Smooth muscle cell (in vitro differentiated cells): ENCODE measurements at regions not wholly inside any gene's neighbourhood (a gene's known extent, or its start where the extent isn't known, plus 50 kb on each side); places are given as distances from the start of the nearest gene placed in this dataset.

ENCODE experiments used
- DNase-seq: peaks from one replicate; lab custom pipeline; 2025; ENCODE audit not compliant: unreplicated experiment; lab: John Stamatoyannopoulos, UW
- H2AFZ ChIP-seq: fragments of 200-600 bp; sonication (generic); 2 replicates; pipeline ENCODE4 v1.6.0; 2016; ENCODE audit warnings: antibody characterized with exemption, low read depth, mild to moderate bottlenecking
- H3F3A ChIP-seq: fragments of 200-600 bp; sonication (generic); 2 replicates; pipeline ENCODE4 v1.6.0; 2017; ENCODE audit warnings: antibody characterized with exemption, low read depth
- H3K27ac ChIP-seq: fragments of 200-600 bp; sonication (generic); 2 replicates; pipeline ENCODE4 v1.5.1; 2016; ENCODE audit warnings: low read depth, mild to moderate bottlenecking
- H3K27me3 ChIP-seq: fragments of 200-600 bp; sonication (generic); 2 replicates; pipeline ENCODE4 v1.6.1; 2016; ENCODE audit warnings: low read depth, mild to moderate bottlenecking
- H3K36me3 ChIP-seq: fragments of 200-600 bp; sonication (generic); 2 replicates; pipeline ENCODE4 v1.5.1; 2016; ENCODE audit warnings: low read depth
- H3K4me1 ChIP-seq: fragments of 200-600 bp; sonication (generic); 2 replicates; pipeline ENCODE4 v1.5.1; 2016; ENCODE audit warnings: low read depth
- H3K4me2 ChIP-seq: fragments of 200-600 bp; sonication (generic); 2 replicates; pipeline ENCODE4 v1.6.0; 2016; ENCODE audit warnings: mild to moderate bottlenecking
- H3K4me3 ChIP-seq: fragments of 200-600 bp; sonication (generic); 2 replicates; pipeline ENCODE4 v1.5.1; 2016; ENCODE audit warnings: mild to moderate bottlenecking
- H3K79me2 ChIP-seq: fragments of 200-600 bp; sonication (generic); 2 replicates; pipeline ENCODE4 v1.6.0; 2016; ENCODE audit warnings: low read depth, mild to moderate bottlenecking
- H3K9ac ChIP-seq: fragments of 200-600 bp; sonication (generic); 2 replicates; pipeline ENCODE4 v1.6.0; 2016; ENCODE audit warnings: low read depth
- H3K9me3 ChIP-seq: fragments of 200-600 bp; sonication (generic); replicated peaks from 2 replicates; pipeline ENCODE4 v1.5.1; 2016; ENCODE audit warnings: low read depth
- H4K20me1 ChIP-seq: fragments of 200-600 bp; sonication (generic); 2 replicates; pipeline ENCODE4 v1.6.0; 2016; ENCODE audit warnings: low read depth
- WGBS: methylation state at CpG from one replicate; pipeline ENCODE4 v1.1.7; 2016; ENCODE audit warnings: low lambda C conversion rate; 5-methylcytosine and 5-hydroxymethylcytosine counted together
- TF ChIP-seq, protein P1 (sequence below): fragments of 200-600 bp; sonication (generic); IDR thresholded peaks from 2 replicates; pipeline ENCODE4 v1.5.1; 2017; ENCODE audit warnings: borderline replicate concordance, mild to moderate bottlenecking, antibody characterized with exemption; ENCODE audit not compliant: insufficient read depth, poor library complexity, severe bottlenecking

GRCh38 chr14:28301179-28301578, 465.4 kb upstream of the FOXG1 start:
- 99% methylated on average over 4 of the region's 4 CpGs for WGBS
- Histone ChIP-seq H3K36me3 (no peaks in the 10 kb centered on the region), H3K4me2 (no peak overlapping the region), H3K9me3 (no peaks in the 10 kb centered on the region), H2AFZ (no peak overlapping the region), H3K27me3 (no peaks in the 10 kb centered on the region), H3K27ac (no peak overlapping the region), H3K79me2 (no peaks in the 10 kb centered on the region), H4K20me1 (no peaks in the 10 kb centered on the region), H3K9ac (no peak overlapping the region), H3K4me1 (no peaks in the 10 kb centered on the region), H3K4me3 (no peak overlapping the region), H3F3A (no peaks in the 10 kb centered on the region)
- DNase-seq, result no peak
- TF ChIP-seq, protein P1, sequence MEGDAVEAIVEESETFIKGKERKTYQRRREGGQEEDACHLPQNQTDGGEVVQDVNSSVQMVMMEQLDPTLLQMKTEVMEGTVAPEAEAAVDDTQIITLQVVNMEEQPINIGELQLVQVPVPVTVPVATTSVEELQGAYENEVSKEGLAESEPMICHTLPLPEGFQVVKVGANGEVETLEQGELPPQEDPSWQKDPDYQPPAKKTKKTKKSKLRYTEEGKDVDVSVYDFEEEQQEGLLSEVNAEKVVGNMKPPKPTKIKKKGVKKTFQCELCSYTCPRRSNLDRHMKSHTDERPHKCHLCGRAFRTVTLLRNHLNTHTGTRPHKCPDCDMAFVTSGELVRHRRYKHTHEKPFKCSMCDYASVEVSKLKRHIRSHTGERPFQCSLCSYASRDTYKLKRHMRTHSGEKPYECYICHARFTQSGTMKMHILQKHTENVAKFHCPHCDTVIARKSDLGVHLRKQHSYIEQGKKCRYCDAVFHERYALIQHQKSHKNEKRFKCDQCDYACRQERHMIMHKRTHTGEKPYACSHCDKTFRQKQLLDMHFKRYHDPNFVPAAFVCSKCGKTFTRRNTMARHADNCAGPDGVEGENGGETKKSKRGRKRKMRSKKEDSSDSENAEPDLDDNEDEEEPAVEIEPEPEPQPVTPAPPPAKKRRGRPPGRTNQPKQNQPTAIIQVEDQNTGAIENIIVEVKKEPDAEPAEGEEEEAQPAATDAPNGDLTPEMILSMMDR, result no peak

DNA sequence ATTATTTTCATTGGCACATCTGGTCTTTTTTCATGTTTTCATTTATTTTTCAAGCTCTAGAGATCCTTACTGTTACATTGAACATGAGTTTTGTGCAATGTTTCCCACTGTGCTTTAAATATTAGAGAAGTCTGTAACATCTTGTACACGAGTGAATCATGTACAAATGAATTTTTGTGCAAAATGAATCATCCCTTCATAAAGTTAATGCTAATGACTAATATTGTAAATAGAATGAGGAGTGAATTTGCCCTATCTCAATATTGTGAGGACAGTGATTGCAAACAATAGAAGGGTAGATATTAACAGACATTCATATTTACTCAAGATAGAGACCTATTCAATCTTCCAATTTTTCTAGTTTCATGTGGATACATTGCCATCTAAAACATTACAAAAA, 463.3 kb upstream of the FOXG1 start:
- Histone ChIP-seq H3K4me3 (no peak overlapping the region), H3K27ac (no peak overlapping the region), H3K36me3 (no peaks in the 10 kb centered on the region), H3K9me3 (no peaks in the 10 kb centered on the region), H3K9ac (no peak overlapping the region), H3K27me3 (no peaks in the 10 kb centered on the region), H2AFZ (no peak overlapping the region), H4K20me1 (no peaks in the 10 kb centered on the region), H3K4me2 (no peak overlapping the region), H3K79me2 (no peaks in the 10 kb centered on the region), H3F3A (no peaks in the 10 kb centered on the region), H3K4me1 (peaks cover 3% of the 10 kb centered on the region)
- 70% methylated on average over 1 of the region's 1 CpG for WGBS
- TF ChIP-seq, protein P1, result no peak
- DNase-seq, result no peak

DNA sequence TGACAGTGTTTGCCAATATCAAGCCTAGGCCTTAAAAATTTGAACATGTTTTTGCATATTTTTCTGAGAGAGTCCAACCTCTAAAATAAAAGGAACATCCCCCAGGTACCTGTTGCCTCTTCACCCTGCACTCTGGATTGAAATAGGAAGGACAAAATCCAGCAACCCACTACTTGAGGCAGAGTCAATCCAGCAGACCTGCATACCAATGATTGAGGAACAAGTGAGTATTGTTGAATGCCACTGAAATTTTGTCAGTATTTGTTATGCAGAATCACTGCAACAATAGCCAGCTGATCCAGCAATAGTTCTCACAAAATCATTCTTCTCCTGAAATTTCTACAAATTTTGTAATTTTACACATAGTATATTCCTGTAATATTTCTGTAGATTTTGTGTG, 460.6 kb upstream of the FOXG1 start:
- no peaks in the 10 kb centered on the region for H3K36me3 ChIP-seq
- H3K9me3 ChIP-seq, result no peaks in the 10 kb centered on the region
- no peak for DNase-seq
- H3F3A ChIP-seq, result no peaks in the 10 kb centered on the region
- H4K20me1 ChIP-seq, result no peaks in the 10 kb centered on the region
- H3K4me3 ChIP-seq, result no peak overlapping the region
- H3K4me1 ChIP-seq, result peaks cover 11% of the 10 kb centered on the region
- no peak overlapping the region for H3K4me2 ChIP-seq
- no peak overlapping the region for H3K9ac ChIP-seq
- H3K27ac ChIP-seq, result no peak overlapping the region
- H3K27me3 ChIP-seq, result no peaks in the 10 kb centered on the region
- H2AFZ ChIP-seq, result no peak overlapping the region
- TF ChIP-seq, protein P1, result no peak
- no peaks in the 10 kb centered on the region for H3K79me2 ChIP-seq

GRCh38 chr14:28307506-28307905, 459.1 kb upstream of the FOXG1 start:
- Histone ChIP-seq H3K79me2 (no peaks in the 10 kb centered on the region), H2AFZ (no peak overlapping the region), H3K4me3 (no peak overlapping the region), H3K27ac (no peak overlapping the region), H3K9ac (no peak overlapping the region), H3K4me2 (no peak overlapping the region), H3K4me1 (peaks cover 11% of the 10 kb centered on the region), H3F3A (no peaks in the 10 kb centered on the region), H3K27me3 (no peaks in the 10 kb centered on the region), H3K36me3 (no peaks in the 10 kb centered on the region), H3K9me3 (no peaks in the 10 kb centered on the region), H4K20me1 (no peaks in the 10 kb centered on the region)
- WGBS, result 88% methylated on average over 1 of the region's 1 CpG
- DNase-seq, result no peak
- TF ChIP-seq, protein P1, result no peak
